ENCODE measurements at regions not wholly inside any gene's neighbourhood (a gene's known extent, or its start where the extent isn't known, plus 50 kb on each side); places are given as distances from the start of the nearest gene placed in this dataset.
"Not testable (repeated sequence)": the region's sequence is repeated elsewhere in the genome, so short reads cannot be mapped to it uniquely, and the experiment has no call there.

- no peak for DNase-seq
These were observed 453.1 kb upstream of the GCFC2 start for GRCh38 chr2:76163860-76164259.

- no peak for DNase-seq
These were observed 450.0 kb upstream of the GCFC2 start for GRCh38 chr2:76160670-76161069.

- no peak for DNase-seq
These were observed 448.4 kb upstream of the GCFC2 start for GRCh38 chr2:76159042-76159648.

GRCh38 chr2:76157531-76157930, 446.8 kb upstream of the GCFC2 start:
- DNase-seq = no peak

DNA sequence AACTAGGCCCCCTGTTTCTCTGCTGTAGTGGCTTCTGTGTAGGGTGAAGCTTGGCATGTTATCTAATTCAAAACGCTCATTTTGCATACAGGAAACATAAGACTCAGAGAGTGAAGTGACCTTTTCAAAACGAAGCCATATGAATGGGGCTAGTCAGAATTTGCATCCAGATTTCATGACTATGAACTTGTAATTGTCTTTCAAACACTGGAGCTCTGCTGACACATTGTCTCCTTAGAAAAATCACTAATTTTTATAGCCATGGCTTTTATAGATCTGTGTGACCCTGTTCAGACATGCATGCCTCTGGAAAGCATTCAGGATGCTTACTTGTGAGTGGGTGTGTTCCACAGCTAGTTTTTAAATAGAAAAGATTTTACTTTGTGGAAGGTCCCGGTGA, 444.3 kb upstream of the GCFC2 start:
- DNase-seq = no peak

DNA sequence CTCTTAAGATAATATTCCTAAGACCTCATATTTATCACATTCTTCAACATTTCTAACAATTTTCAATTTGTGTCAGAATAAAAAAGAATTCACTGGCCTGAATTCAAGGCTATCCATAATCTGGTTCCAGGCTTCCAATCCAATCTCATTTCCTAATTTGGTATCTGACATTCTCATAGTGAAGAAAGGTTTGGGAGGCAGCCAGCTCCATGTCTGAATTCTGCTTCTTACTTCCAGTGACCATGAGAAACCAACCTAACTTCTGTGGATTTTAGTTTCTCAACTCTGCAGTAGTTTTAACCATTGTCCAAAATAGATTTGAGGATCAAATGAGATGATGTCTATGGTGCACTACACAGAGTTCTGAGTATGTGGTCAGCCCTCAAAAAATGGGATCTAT, 439.1 kb upstream of the GCFC2 start:
- no peak for DNase-seq

DNA sequence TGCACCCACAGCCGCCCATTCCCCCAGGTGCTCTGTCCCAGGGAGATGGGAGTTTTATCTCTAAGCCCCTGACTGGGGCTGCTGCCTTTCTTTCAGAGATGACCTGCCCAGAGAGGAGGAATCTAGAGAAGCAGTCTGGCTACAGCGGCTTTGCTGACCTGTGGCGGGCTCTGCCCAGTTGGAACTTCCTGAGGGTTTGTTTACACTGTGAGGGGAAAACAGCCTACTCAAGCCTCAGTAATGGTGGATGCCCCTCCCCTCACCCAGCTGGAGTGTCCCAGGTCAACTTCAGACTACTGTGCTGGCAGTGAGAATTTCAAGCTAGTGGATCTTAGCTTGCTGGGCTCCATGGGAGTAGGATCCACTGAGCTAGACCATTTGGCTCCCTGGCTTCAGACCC, 428.6 kb upstream of the GCFC2 start:
- not testable (repeated sequence) for DNase-seq

GRCh38 chr2:76128622-76129021, 417.9 kb upstream of the GCFC2 start:
- DNase-seq = no peak

DNA sequence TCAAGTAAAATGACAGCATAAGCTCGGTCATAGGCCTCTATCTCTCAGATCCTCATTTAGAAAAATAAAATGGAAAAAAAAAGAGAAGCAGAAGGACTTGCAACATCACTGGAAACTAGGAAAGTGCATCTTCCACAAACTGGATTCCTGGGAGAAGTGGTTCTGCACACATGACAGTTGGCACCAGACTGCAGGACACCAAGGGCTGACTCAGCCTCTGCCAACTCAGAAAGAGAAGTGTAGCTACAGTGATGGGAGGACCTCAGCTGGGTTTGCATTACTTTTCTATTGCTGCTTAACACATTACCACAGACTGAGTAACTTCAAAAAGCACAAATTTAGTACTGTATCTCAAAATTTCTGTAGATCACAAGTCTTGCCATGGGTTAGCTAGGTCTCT, 409.5 kb upstream of the GCFC2 start:
- DNase-seq = no peak

DNA sequence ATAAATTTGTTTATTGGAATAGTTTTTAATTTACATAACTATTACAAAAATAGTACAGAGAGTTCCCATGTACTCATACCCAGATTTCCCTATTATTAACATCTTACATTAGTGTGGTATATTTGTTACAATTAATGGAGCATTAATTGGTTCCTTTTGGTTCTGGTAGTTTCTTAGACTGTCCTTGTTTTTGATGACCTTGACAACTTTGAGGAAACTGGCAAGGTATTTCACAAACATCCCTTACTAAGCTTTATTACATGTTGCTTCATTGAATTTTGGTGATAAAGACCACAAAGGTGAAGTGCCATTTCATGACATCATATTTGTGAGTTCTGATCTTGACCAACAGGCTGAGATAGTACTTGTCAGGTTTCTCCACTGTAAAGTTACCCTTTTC, 379.0 kb upstream of the GCFC2 start:
- DNase-seq = no peak

DNA sequence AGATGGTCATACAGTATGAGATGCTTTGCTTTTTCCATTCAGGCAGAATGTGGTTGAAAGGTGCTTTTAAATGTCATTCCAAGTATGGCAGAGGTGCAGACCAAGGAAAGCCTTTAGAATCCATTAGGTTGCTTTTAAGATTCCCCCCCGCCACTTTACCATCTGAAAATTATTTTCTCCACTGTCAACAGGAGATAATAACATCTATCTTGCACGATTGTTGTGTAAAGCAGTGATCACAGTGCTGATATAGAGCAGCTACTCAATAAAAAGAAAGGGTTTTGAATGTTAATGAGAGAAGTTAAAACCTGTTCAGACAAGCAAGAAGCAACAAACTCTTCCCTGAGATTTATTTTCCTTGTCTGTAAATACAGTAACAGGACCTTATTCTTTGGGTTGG, 372.5 kb upstream of the GCFC2 start:
- DNase-seq = peak in 1 of 3 experiments; percentile 2

DNA sequence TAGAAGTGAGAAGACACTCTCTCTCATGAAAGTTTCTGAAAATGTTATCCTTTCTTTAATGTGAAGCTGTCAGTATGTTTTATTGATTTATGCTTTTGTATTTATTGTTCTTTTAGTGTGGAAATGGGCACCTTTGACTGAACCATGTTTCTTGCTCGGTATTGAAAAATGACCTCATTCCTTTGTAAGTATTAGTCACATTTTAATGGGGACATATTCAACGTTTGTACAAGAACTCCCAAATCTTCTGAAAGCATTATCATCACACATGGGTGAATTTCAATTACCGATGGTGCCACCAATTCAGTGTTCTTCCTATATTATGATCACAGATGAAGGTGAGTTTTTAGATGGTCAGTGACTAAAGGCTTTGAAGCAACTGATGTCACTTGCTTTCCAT, 371.8 kb upstream of the GCFC2 start:
- no peak for DNase-seq

GRCh38 chr2:76080154-76080553, 369.4 kb upstream of the GCFC2 start:
- no peak for DNase-seq

DNA sequence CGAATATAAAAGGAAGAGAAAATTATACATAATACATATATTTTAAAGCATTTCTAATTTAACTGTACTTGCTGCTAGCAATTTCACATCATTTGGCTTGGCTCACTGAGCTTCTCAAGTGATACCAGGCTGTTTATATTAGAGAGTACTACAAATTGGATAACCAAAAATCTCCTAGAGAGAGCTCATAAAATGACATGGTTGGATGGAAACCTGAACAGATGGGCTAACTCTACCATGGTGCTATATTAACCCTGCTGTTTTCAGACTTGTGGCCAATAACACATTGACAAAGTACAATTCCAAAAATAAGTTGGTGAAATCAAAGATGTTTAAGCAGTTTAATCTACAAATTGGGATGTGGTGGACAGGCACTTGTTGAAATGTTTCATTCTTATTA, 364.4 kb upstream of the GCFC2 start:
- peak in 1 of 3 experiments; percentile 43 for DNase-seq

- DNase-seq = no peak
These were observed 363.4 kb upstream of the GCFC2 start for GRCh38 chr2:76073992-76074604.

- DNase-seq = no peak
These were observed 339.5 kb upstream of the GCFC2 start for GRCh38 chr2:76050196-76050595.

DNA sequence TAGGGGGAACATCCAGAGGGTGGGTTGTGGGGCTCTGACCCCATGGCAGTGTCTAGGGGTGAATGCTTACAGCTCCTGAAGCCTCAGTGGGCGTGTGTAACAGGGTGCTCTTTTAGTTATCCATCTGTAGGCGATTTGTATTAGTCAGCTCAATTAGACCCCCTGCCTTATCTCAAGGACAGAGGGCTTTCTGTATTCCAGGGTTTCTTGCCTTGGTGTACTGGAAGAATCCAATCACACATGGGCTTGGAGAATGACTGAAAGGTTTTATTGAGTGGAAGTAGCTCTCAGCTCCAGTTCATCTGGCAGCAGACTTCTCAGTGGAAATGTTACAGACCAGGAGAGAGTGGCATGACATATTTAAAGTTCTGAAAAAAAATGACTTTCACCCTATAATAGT, 334.0 kb upstream of the GCFC2 start:
- no peak for DNase-seq

DNA sequence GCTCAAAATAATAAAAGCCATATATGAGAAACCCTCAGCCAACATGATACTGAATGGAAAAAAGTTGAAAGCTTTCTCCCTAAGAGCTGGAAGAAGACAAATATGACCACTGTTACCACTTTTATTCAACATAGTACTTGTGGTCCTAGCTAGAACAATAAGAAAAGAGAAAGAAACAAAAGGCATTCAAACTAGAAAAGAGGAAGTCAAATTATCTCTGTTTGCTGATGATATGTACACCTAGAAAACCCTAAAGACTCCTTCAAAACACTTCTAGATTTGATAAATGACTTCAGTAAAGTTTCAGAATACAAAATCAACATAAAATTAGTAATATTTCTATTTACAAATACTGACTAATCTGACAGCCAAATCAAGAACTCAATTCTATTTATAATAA, 328.8 kb upstream of the GCFC2 start:
- DNase-seq = no peak

GRCh38 chr2:76027761-76028160, 317.0 kb upstream of the GCFC2 start:
- no peak for DNase-seq

- peak in 1 of 3 experiments; percentile 17 for DNase-seq
These were observed 308.4 kb upstream of the GCFC2 start for GRCh38 chr2:76019128-76019527.

DNA sequence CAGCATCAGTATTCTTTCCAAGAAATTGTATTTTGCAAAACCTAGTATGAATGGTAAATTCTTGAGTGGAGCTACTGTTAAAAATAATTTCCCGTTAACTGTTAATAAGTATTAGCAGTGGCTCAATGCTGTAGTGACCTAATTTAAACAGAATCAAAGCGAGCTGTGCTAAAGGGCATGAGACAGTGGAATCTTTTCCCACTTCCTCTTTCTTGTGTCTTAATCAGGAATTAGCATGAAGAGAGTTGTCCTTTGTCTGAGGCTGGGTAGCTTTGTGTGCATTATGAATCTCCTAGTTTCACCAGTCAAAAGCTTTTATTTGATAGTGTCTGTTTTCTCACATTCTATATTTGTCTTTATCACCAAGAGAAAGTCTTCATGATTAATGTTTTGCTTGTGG, 298.8 kb upstream of the GCFC2 start:
- DNase-seq = no peak

DNA sequence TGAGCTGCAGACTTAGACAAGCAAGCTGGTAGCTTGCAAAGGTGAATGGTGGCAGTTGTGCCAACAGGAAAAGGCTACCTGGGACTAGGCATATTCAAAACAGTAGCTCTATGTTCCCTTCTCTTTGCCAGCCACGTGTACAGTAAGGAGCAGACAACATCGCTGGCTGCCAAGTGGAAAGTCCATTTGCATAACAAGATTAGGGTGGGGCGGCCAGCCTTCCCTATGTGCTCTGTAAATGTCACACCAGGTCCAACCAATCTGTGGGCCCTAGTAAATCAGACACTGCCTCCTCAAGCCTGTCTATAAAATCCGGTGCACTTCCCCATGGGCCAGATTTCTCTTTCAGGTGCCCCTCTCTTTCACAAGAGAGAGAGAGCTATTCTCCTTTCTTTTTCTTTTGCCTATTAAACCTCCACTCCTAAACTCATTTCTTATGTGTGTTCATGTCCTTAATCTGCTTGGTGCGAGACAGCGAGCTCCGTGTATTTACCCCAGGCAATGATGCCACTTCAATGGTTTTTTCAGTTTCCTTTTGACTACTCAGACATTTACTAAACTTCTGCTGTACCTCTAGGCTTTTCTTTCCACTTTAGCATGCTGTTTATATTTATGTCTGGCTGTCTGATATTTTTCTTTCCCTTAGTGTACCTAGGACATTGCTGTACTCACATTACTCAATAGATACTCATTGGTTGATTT, 297.4 kb upstream of the GCFC2 start:
- peak in 1 of 3 experiments; percentile 3 for DNase-seq

DNA sequence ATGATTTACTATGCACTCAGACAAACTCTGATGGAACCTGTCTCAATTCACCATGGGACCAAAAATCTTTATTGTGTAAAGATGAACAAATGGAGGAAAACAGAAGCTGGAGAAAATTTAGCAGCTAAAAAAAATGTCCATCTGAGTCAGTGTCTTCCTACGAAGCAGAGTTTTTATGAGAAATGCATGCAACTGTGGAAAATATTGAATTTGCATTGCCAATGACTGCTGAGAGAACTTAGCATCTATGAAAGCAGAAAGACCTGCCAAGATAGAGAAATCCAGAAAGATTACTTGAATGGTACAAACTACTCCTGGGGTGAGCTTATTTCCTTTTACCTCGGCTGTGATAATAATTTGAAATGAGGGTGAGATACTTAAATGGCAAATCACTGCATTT, 289.7 kb upstream of the GCFC2 start:
- DNase-seq = no peak

DNA sequence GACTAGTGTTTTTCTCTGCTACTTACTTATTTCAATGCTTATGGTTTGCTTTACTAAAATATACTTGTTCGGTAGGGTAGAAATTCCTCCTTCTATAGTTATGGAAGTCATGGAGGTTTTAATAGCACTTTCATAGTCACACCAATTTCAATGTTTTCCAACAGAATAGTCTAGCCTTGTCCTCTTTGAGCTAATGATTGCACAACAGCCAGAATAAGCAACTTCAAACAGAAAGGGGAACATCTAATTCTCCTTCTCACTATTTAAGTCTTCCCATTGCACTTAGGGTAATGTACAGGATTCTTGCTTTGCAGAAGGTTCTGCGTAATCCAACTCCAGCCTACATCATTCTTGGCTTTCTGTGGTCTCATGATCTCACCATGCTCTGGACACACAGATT, 287.7 kb upstream of the GCFC2 start:
- DNase-seq = no peak

DNA sequence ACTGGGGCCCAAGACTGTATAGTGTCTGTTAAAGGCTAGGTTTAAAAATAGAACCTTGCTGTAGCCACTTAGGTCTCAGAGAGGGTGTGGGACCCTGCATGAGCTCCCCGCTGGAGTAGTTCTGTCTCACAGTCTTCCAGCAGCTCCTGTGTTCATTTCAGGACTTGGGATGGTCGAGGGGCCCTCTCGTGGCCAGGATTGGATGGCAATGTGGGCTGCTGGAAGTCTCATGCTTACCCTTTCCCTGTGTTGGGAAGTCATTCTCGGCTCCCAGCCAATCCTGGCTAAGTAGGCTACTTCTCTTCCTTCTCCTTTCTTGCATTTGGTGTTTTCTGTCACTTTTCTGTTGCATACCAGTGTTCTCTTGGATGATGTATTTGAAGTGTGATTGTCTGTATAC, 284.0 kb upstream of the GCFC2 start:
- DNase-seq = peak in 1 of 3 experiments; percentile 21

Measured in NCI-H1417 (cell line).